Left lung (tissue), 4 donors: ENCODE measurements at regions not wholly inside any gene's neighbourhood (a gene's known extent, or its start where the extent isn't known, plus 50 kb on each side); places are given as distances from the start of the nearest gene placed in this dataset.

Experiments used
- ATAC-seq: fragments of 200-7000 bp; cut with Tn5 transposase; one replicate; pipeline ENCODE4 v1.9.1; 2020; ENCODE audit warnings: moderate library complexity
- DNase-seq, 4 donors: peaks; one replicate each; pipeline ENCODE4 v3.0.0-alpha.2; 2013 to 2020
- H3K27ac ChIP-seq, 2 donors: fragments of 200-600 bp; sonication (generic) in 1 of 2; one replicate each; pipeline versions ENCODE4 v1.5.0 to v1.8.0; 2020 to 2021
- H3K27me3 ChIP-seq, 2 donors: fragments of 200-600 bp; sonication (generic) in 1 of 2; one replicate each; pipeline versions ENCODE4 v1.5.0 to v1.8.0; 2020 to 2021
- H3K36me3 ChIP-seq, 2 donors: fragments of 200-600 bp; sonication (generic) in 1 of 2; one replicate each; pipeline versions ENCODE4 v1.5.0 to v1.8.0; 2020 to 2021
- H3K4me1 ChIP-seq, 2 donors: fragments of 200-600 bp; one replicate each; pipeline ENCODE4 v1.8.0; 2021
- H3K4me3 ChIP-seq, 2 donors: fragments of 200-600 bp; sonication (generic) in 1 of 2; one replicate each; pipeline versions ENCODE4 v1.5.0 to v1.8.0; 2020 to 2021; ENCODE audit warnings: mild to moderate bottlenecking in 1 of 2
- H3K9me3 ChIP-seq, 2 donors: fragments of 200-600 bp; sonication (generic) in 1 of 2; one replicate each; pipeline versions ENCODE4 v1.5.0 to v1.8.0; 2020 to 2021
- CTCF ChIP-seq, 2 donors: fragments of 200-600 bp; sonication (generic) in 1 of 2; IDR thresholded peaks; one replicate each; pipeline versions ENCODE4 v1.5.0 to v1.8.0; 2021; ENCODE audit warnings: antibody characterized with exemption in 2 of 2
- intact Hi-C, 2 donors: fragments of 100-400 bp; cut with DNase I; formaldehyde crosslinking; loops; one replicate each; pipeline versions ENCODE4 v1.11.2 to v1.14.2; 2022
- donor health status: DM: no; HTN: yes; CAD: no.
- donor health status: DM: no; HTN: no; CAD: no.

- Histone ChIP-seq H3K27ac (no peak overlapping the region), H3K9me3 (peaks cover 0 to 11% of the 10 kb centered on the region in 2 donors), H3K36me3 (no peaks in the 10 kb centered on the region), H3K4me3 (no peak overlapping the region), H3K27me3 (no peaks in the 10 kb centered on the region), H3K4me1 (no peaks in the 10 kb centered on the region)
- intact Hi-C loops: no loop called here
- no peak for TF ChIP-seq CTCF (IDR thresholded peaks at IDR 0.05)
- ATAC-seq: no peak
- DNase-seq: no peak
Measured at GRCh38 chr18:25710981-25711380, 359.0 kb upstream of the ZNF521 start.

GRCh38 chr18:25705650-25706049 lies 353.7 kb upstream of the ZNF521 start:
- TF ChIP-seq CTCF (IDR thresholded peaks at IDR 0.05): no peak
- ATAC-seq (no peak), DNase-seq (no peak)
- H3K9me3 ChIP-seq: no peaks in the 10 kb centered on the region
- intact Hi-C loops: no loop called here
- no peaks in the 10 kb centered on the region for H3K36me3 ChIP-seq
- H3K27ac ChIP-seq: no peak overlapping the region
- H3K4me3 ChIP-seq: no peak overlapping the region
- H3K27me3 ChIP-seq: no peaks in the 10 kb centered on the region
- no peaks in the 10 kb centered on the region for H3K4me1 ChIP-seq

DNA sequence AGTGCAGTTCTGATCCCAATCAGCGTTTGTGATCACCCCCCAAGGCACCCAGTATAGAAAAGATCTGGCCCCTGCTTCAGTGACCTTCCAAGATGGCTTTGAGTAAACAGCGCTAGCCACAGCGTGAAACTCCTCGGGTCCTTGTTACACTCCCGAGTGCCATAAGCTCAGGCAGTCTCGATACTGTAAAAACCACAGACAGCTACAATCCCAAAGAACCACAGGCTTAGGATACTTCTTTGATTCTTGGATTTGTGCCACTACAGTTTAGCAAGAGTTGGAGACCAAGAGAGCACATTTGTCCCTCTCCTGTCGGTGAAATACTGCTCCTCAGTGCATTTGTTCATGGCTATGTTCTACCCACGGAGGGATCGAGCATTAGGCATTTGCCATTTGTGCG lies 352.5 kb upstream of the ZNF521 start:
- TF ChIP-seq CTCF (IDR thresholded peaks at IDR 0.05): no peak
- H3K27ac ChIP-seq: no peak overlapping the region
- H3K36me3 ChIP-seq: no peaks in the 10 kb centered on the region
- no peak overlapping the region for H3K4me3 ChIP-seq
- peak in 1 of 4 donors; percentile 4 for DNase-seq
- H3K9me3 ChIP-seq: no peaks in the 10 kb centered on the region
- H3K4me1 ChIP-seq: no peaks in the 10 kb centered on the region
- intact Hi-C loops: no loop called here
- H3K27me3 ChIP-seq: no peaks in the 10 kb centered on the region
- no peak for ATAC-seq

DNA sequence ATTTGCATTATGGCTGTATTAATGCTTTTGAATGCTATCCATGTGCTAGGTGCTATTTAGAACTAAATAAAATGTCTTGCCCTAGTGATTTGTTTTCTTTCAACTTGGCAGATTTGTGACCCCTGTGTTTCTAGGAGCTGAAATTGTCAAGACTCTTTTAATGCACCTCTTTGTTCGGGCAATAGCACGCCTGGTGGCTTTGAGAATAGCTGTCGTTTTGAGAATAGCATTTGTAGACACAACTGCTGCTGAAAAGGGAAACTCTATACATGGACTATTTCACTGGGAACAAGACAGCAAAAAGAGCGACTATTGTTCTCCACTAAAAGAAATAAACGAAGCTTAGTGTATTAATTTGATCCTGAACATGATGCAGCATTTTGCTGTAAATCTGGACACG lies 352.1 kb upstream of the ZNF521 start:
- intact Hi-C loops: no loop called here
- no peaks in the 10 kb centered on the region for H3K4me1 ChIP-seq
- no peak for TF ChIP-seq CTCF (IDR thresholded peaks at IDR 0.05)
- no peaks in the 10 kb centered on the region for H3K36me3 ChIP-seq
- H3K27ac ChIP-seq: no peak overlapping the region
- no peaks in the 10 kb centered on the region for H3K9me3 ChIP-seq
- H3K27me3 ChIP-seq: no peaks in the 10 kb centered on the region
- no peak for DNase-seq
- H3K4me3 ChIP-seq: no peak overlapping the region
- no peak for ATAC-seq

- Histone ChIP-seq H3K4me1 (no peaks in the 10 kb centered on the region), H3K36me3 (no peaks in the 10 kb centered on the region), H3K4me3 (no peak overlapping the region), H3K27ac (no peak overlapping the region), H3K27me3 (no peaks in the 10 kb centered on the region), H3K9me3 (no peaks in the 10 kb centered on the region)
- ATAC-seq: no peak
- no peak for DNase-seq
- intact Hi-C loops: no loop called here
- TF ChIP-seq CTCF (IDR thresholded peaks at IDR 0.05): no peak
Measured at GRCh38 chr18:25701821-25702220, 349.9 kb upstream of the ZNF521 start.
